OCI-LY7 (cell line): ENCODE measurements at regions not wholly inside any gene's neighbourhood (a gene's known extent, or its start where the extent isn't known, plus 50 kb on each side); places are given as distances from the start of the nearest gene placed in this dataset.

ENCODE experiments used
- BruUV-seq: library from RNA; stranded (reverse); fragments of 400-500 nt; replicated peaks from 2 replicates; lab custom pipeline; 2021; lab: Mats Ljungman, UMichigan
- CTCF ChIA-PET: fragments of 300-600 bp; sonication (Branson Sonifier 250); formaldehyde crosslinking; loops from one replicate; lab custom pipeline; 2022; ENCODE audit warnings: antibody characterized with exemption; ENCODE audit not compliant: unreplicated experiment; lab: Charles Lee
- POLR2A ChIA-PET: fragments of 300-600 bp; sonication (Branson Sonifier 250); formaldehyde crosslinking; loops from one replicate; lab custom pipeline; 2022; ENCODE audit warnings: antibody characterized with exemption; lab: Charles Lee
- DNase-seq: peaks from one replicate; pipeline ENCODE4 v3.0.0-alpha.2; 2015; ENCODE audit warnings: low spot score
- H2AFZ ChIP-seq: fragments of 200-600 bp; sonication (generic), shearing (Covaris generic); 2 replicates; pipeline ENCODE4 v1.6.1; 2014; ENCODE audit warnings: mild to moderate bottlenecking, antibody characterized with exemption, low read length, moderate library complexity
- H3K27ac ChIP-seq: fragments of 200-600 bp; sonication (generic); 2 replicates; pipeline ENCODE4 v1.5.1; 2014; ENCODE audit warnings: mixed run types, low read depth, mild to moderate bottlenecking, moderate library complexity, low read length, inconsistent platforms; ENCODE audit not compliant: poor library complexity, severe bottlenecking
- H3K36me3 ChIP-seq: fragments of 200-600 bp; sonication (generic); 2 replicates; pipeline ENCODE4 v1.6.1; 2014; ENCODE audit warnings: mild to moderate bottlenecking, antibody characterized with exemption, low read length, moderate library complexity, mixed read lengths; ENCODE audit not compliant: insufficient read depth
- H3K4me1 ChIP-seq: fragments of 200-600 bp; sonication (generic); 2 replicates; pipeline ENCODE4 v1.5.1; 2014; ENCODE audit warnings: mild to moderate bottlenecking, low read length; ENCODE audit not compliant: insufficient read depth, poor library complexity, severe bottlenecking
- H3K4me2 ChIP-seq: fragments of 200-600 bp; sonication (generic); 2 replicates; pipeline ENCODE4 v1.6.1; 2014; ENCODE audit warnings: mild to moderate bottlenecking, low read length
- H3K4me3 ChIP-seq: fragments of 200-600 bp; sonication (generic); 2 replicates; pipeline ENCODE4 v1.5.1; 2014; ENCODE audit warnings: mild to moderate bottlenecking, low read depth, low read length; ENCODE audit not compliant: poor library complexity, severe bottlenecking
- H3K79me2 ChIP-seq: fragments of 200-600 bp; sonication (generic); 2 replicates; pipeline ENCODE4 v1.6.1; 2016; ENCODE audit warnings: low read depth, mild to moderate bottlenecking, low read length, moderate library complexity, mixed read lengths; ENCODE audit not compliant: insufficient read depth
- H3K9me2 ChIP-seq: fragments of 200-600 bp; sonication (generic); 2 replicates; pipeline ENCODE4 v1.6.1; 2016; ENCODE audit warnings: mild to moderate bottlenecking, low read length, mixed read lengths; ENCODE audit not compliant: insufficient read depth
- H3K9me3 ChIP-seq: fragments of 200-600 bp; sonication (generic); 2 replicates; pipeline ENCODE4 v1.6.1; 2014; ENCODE audit warnings: mild to moderate bottlenecking, mixed run types, low read length, mixed read lengths
- H4K20me1 ChIP-seq: fragments of 200-600 bp; sonication (generic); 2 replicates; pipeline ENCODE4 v1.6.1; 2014; ENCODE audit warnings: mild to moderate bottlenecking, antibody characterized with exemption, low read length, moderate library complexity, mixed read lengths; ENCODE audit not compliant: insufficient read depth
- EZH2phosphoT487 ChIP-seq: fragments of 200-600 bp; sonication (generic); IDR thresholded peaks from 2 replicates; pipeline ENCODE4 v1.6.1; 2018; ENCODE audit warnings: low read depth, borderline replicate concordance, mild to moderate bottlenecking, mixed run types, antibody characterized with exemption, low read length, moderate library complexity, mixed read lengths
- intact Hi-C: fragments of 100-400 bp; cut with micrococcal nuclease; formaldehyde crosslinking; loops from one replicate; pipeline ENCODE4 v1.10.0; 2022; ENCODE audit not compliant: unreplicated experiment
- TF ChIP-seq, protein P1 (sequence below): fragments of 200-600 bp; sonication (generic); conservative IDR thresholded peaks from 2 replicates; pipeline ENCODE4 v1.5.1; 2014; ENCODE audit warnings: mild to moderate bottlenecking, antibody characterized with exemption, low read length, moderate library complexity, mixed read lengths

DNA sequence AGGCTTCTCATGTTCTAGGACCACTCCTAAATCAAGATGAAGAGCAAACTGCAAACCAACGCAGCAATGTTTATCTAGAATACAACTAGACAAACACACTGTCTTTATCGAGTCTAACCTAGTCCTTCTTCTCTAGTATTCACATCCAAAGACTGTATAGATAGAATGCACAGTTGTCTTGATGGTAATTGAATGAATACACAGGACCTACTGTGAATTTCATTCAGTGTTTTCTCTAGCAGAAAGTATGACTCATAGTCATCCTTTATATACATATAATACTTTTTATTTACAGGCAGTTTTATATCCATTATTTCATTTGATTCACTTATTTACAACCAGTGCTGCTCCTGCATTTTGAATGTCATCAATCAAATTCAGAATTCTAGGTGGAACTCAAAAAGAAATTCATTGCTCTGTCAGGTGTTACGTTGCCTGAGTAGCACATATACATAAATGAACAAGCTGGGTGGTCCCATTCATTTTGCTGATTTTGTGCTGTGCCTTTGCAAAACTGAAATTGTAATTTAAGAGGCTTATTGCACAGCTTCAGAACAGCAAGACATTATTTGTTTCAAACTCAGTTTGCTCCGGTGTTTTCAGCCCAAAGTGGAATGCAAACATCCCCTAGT, 374.8 kb downstream of the EPHA4 start:
- ChIA-PET CTCF (no interaction called here), POLR2A (interaction anchor here (1.0 to 4.0 kb wide), 3 partner anchors 8 to 24 kb away, joined by 4 to 19 read pairs (median 5); no protein-coding TSS in a partner anchor)
- Histone ChIP-seq H3K4me2 (peak overlapping the region; percentile 30), H3K79me2 (no peaks in the 10 kb centered on the region), H2AFZ (peak overlapping the region; percentile 47; the same call in 1 of the 2 replicates), H3K9me2 (no peaks in the 10 kb centered on the region), H3K4me3 (no peak overlapping the region), H3K4me1 (peaks cover 48% of the 10 kb centered on the region), H3K27ac (no peak overlapping the region), H3K36me3 (no peaks in the 10 kb centered on the region), H4K20me1 (no peaks in the 10 kb centered on the region), H3K9me3 (no peaks in the 10 kb centered on the region; the same call in 1 of the 2 replicates)
- TF ChIP-seq, protein P1, sequence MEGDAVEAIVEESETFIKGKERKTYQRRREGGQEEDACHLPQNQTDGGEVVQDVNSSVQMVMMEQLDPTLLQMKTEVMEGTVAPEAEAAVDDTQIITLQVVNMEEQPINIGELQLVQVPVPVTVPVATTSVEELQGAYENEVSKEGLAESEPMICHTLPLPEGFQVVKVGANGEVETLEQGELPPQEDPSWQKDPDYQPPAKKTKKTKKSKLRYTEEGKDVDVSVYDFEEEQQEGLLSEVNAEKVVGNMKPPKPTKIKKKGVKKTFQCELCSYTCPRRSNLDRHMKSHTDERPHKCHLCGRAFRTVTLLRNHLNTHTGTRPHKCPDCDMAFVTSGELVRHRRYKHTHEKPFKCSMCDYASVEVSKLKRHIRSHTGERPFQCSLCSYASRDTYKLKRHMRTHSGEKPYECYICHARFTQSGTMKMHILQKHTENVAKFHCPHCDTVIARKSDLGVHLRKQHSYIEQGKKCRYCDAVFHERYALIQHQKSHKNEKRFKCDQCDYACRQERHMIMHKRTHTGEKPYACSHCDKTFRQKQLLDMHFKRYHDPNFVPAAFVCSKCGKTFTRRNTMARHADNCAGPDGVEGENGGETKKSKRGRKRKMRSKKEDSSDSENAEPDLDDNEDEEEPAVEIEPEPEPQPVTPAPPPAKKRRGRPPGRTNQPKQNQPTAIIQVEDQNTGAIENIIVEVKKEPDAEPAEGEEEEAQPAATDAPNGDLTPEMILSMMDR: no peak
- TF ChIP-seq EZH2phosphoT487: no peak
- no TSS peak for BruUV-seq
- no peak for DNase-seq
- intact Hi-C loops: no loop called here

DNA sequence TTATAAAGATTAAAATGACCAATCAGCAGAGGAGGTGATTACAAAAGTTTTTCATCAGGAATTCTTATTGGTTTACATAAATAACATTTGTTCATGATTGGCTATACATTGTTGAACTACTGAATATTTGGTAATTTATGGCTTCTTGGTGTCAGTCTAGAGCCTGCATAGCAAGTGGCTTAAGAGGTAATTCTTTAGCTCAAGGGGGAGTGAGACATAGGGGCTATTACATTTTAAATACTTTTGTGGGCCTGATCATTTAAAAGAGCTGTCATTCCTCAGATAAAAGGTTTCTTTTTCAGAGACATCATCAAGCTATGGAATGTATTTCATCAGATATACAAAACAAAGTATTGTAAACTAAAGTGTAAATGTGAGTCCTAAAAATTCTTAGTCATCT, 373.8 kb downstream of the EPHA4 start:
- Histone ChIP-seq H4K20me1 (no peaks in the 10 kb centered on the region), H3K27ac (no peak overlapping the region), H3K4me2 (no peak overlapping the region), H3K9me3 (no peaks in the 10 kb centered on the region; the same call in 1 of the 2 replicates), H3K4me1 (peaks cover 56% of the 10 kb centered on the region), H3K36me3 (no peaks in the 10 kb centered on the region), H3K4me3 (no peak overlapping the region), H2AFZ (peak overlapping the region; percentile 47; the same call in 1 of the 2 replicates), H3K9me2 (no peaks in the 10 kb centered on the region), H3K79me2 (no peaks in the 10 kb centered on the region)
- no TSS peak for BruUV-seq
- ChIA-PET CTCF (no interaction called here), POLR2A (interaction anchor here (1.1 to 4.0 kb wide), 3 partner anchors 9 to 89 kb away, joined by 3 to 19 read pairs (median 4); no protein-coding TSS in a partner anchor)
- no peak for DNase-seq
- intact Hi-C loops: no loop called here
- TF ChIP-seq, protein P1: no peak
- no peak for TF ChIP-seq EZH2phosphoT487
